NCI-H1092 treated with DMSO at 0.1 percent for 48 hours (cell line): ENCODE measurements at regions not wholly inside any gene's neighbourhood (a gene's known extent, or its start where the extent isn't known, plus 50 kb on each side); places are given as distances from the start of the nearest gene placed in this dataset.
"Not testable (repeated sequence)": the region's sequence is repeated elsewhere in the genome, so short reads cannot be mapped to it uniquely, and the experiment has no call there.

Experiments used
- DNase-seq: peaks from one replicate; lab custom pipeline; 2025; lab: John Stamatoyannopoulos, UW

GRCh38 chr5:56421246-56422075, 188.3 kb upstream of the ANKRD55 start:
- no peak for DNase-seq

GRCh38 chr5:56420323-56420722, 187.2 kb upstream of the ANKRD55 start:
- DNase-seq: no peak

- no peak for DNase-seq
Measured at GRCh38 chr5:56419667-56420066, 186.5 kb upstream of the ANKRD55 start.

GRCh38 chr5:56415356-56415765, 182.2 kb upstream of the ANKRD55 start:
- no peak for DNase-seq

GRCh38 chr5:56414066-56414465, 180.9 kb upstream of the ANKRD55 start:
- DNase-seq: no peak

GRCh38 chr5:56413546-56413945, 180.4 kb upstream of the ANKRD55 start:
- no peak for DNase-seq

GRCh38 chr5:56412601-56413379, 179.7 kb upstream of the ANKRD55 start:
- DNase-seq: no peak

- DNase-seq: no peak
Measured at GRCh38 chr5:56410696-56411095, 177.6 kb upstream of the ANKRD55 start.

GRCh38 chr5:56409331-56410190, 176.4 kb upstream of the ANKRD55 start:
- DNase-seq: no peak

- DNase-seq: no peak
Measured at GRCh38 chr5:56406838-56407237, 173.7 kb upstream of the ANKRD55 start.

GRCh38 chr5:56406221-56406620, 173.1 kb upstream of the ANKRD55 start:
- DNase-seq: no peak

GRCh38 chr5:56405116-56405908, 172.2 kb upstream of the ANKRD55 start:
- no peak for DNase-seq

- no peak for DNase-seq
Measured at GRCh38 chr5:56402266-56403220, 169.4 kb upstream of the ANKRD55 start.

GRCh38 chr5:56397796-56398195, 164.7 kb upstream of the ANKRD55 start:
- not testable (repeated sequence) for DNase-seq

- DNase-seq: no peak
Measured at GRCh38 chr5:56396634-56397033, 163.5 kb upstream of the ANKRD55 start.

- DNase-seq: no peak
Measured at GRCh38 chr5:56389261-56389660, 156.1 kb upstream of the ANKRD55 start.

GRCh38 chr5:56388229-56388985, 155.3 kb upstream of the ANKRD55 start:
- no peak for DNase-seq

- no peak for DNase-seq
Measured at GRCh38 chr5:56386046-56386445, 152.9 kb upstream of the ANKRD55 start.

- no peak for DNase-seq
Measured at GRCh38 chr5:56384186-56384585, 151.1 kb upstream of the ANKRD55 start.

- no peak for DNase-seq
Measured at GRCh38 chr5:56383761-56384160, 150.6 kb upstream of the ANKRD55 start.
